ENCODE measurements at regions not wholly inside any gene's neighbourhood (a gene's known extent, or its start where the extent isn't known, plus 50 kb on each side); places are given as distances from the start of the nearest gene placed in this dataset.

- TF ChIP-seq CTCF (IDR thresholded peaks at IDR 0.05) (no peak), POLR2AphosphoS5 (IDR thresholded peaks at IDR 0.05; ENCODE audit: low read depth, low read length) (no peak)
Measured at GRCh38 chr11:25775603-25776002, 556.3 kb upstream of the ANO3 start.
